GM12878 (cell line): ENCODE measurements at regions not wholly inside any gene's neighbourhood (a gene's known extent, or its start where the extent isn't known, plus 50 kb on each side); places are given as distances from the start of the nearest gene placed in this dataset.

ENCODE experiments used
- ATAC-seq: fragments of 200-7000 bp; cut with Tn5 transposase; 3 replicates; pipeline ENCODE4 v1.9.1; 2020; ENCODE audit warnings: mild to moderate bottlenecking, moderate library complexity
- BruUV-seq: library from RNA; stranded (reverse); fragments of 400-500 nt; replicated peaks from 2 replicates; lab custom pipeline; 2021; lab: Mats Ljungman, UMichigan
- CTCF ChIA-PET: fragments of 300-600 bp; sonication (Branson Sonifier 250); formaldehyde crosslinking; extraction: SDS; loops from one replicate; lab custom pipeline; 2021; ENCODE audit warnings: inconsistent platforms; lab: Yijun Ruan, JAX
- POLR2A ChIA-PET: fragments of 350-600 bp; formaldehyde crosslinking; extraction: SDS; loops from one replicate; lab custom pipeline; 2021; ENCODE audit warnings: inconsistent platforms; lab: Charles Lee
- RAD21 ChIA-PET: fragments of 300-600 bp; sonication (Branson Sonifier 250); formaldehyde crosslinking; loops from one replicate; lab custom pipeline; 2023; ENCODE audit warnings: antibody characterized with exemption; ENCODE audit not compliant: unreplicated experiment; lab: Charles Lee
- SMC1A ChIA-PET: fragments of 300-600 bp; sonication (Branson Sonifier 250); formaldehyde crosslinking; loops from one replicate; lab custom pipeline; 2023; ENCODE audit not compliant: unreplicated experiment, uncharacterized antibody; lab: Charles Lee
- DNase-seq: peaks from one replicate; pipeline ENCODE4 v3.0.0-alpha.2; 2011; ENCODE audit warnings: low read depth, low spot score
- FAIRE-seq: peaks from 3 replicates; lab custom pipeline; 2011; peaks lifted over from hg19 to GRCh38; lab: Jason Lieb, UNC
- H2AFZ ChIP-seq: 2 replicates; pipeline ENCODE4 v1.6.0; 2011; ENCODE audit warnings: low read depth, low read length, control low read depth; ENCODE audit not compliant: control insufficient read depth
- H3K27ac ChIP-seq: 2 replicates; pipeline ENCODE4 v1.5.1; 2011; ENCODE audit warnings: control low read depth; ENCODE audit not compliant: control insufficient read depth, insufficient read depth
- H3K27me3 ChIP-seq, 2 experiments: replicated peaks in 1 of 2; 2 replicates each; pipeline versions ENCODE4 v1.6.0 to v1.6.1; 2011; ENCODE audit warnings: low read length in 1 of 2; ENCODE audit not compliant: control insufficient read depth in 2 of 2, insufficient read depth in 2 of 2
- H3K36me3 ChIP-seq, 2 experiments: 2 replicates each; pipeline ENCODE4 v1.5.1; 2011; ENCODE audit warnings: low read length in 1 of 2; ENCODE audit not compliant: control insufficient read depth in 2 of 2, insufficient read depth in 2 of 2
- H3K4me1 ChIP-seq: 2 replicates; pipeline ENCODE4 v1.6.1; 2011; ENCODE audit warnings: mild to moderate bottlenecking, low read length, moderate library complexity, mixed read lengths; ENCODE audit not compliant: control insufficient read depth, insufficient read depth
- H3K4me2 ChIP-seq: 2 replicates; pipeline ENCODE4 v1.6.0; 2011; ENCODE audit warnings: control low read depth; ENCODE audit not compliant: control insufficient read depth, insufficient read depth
- H3K4me3 ChIP-seq: fragments of 200-600 bp; sonication (generic); 2 replicates; pipeline ENCODE4 v1.5.1; 2016
- H3K79me2 ChIP-seq: 2 replicates; pipeline ENCODE4 v1.6.0; 2011; ENCODE audit warnings: low read length; ENCODE audit not compliant: control insufficient read depth, insufficient read depth
- H3K9ac ChIP-seq: 2 replicates; pipeline ENCODE4 v1.8.0; 2011; ENCODE audit warnings: low read length, control low read depth, mixed read lengths; ENCODE audit not compliant: control insufficient read depth, insufficient read depth
- H3K9me3 ChIP-seq: replicated peaks from 3 replicates; pipeline ENCODE4 v1.5.1; 2011; ENCODE audit warnings: mild to moderate bottlenecking, low read length; ENCODE audit not compliant: control insufficient read depth, insufficient read depth
- H4K20me1 ChIP-seq: 2 replicates; pipeline ENCODE4 v1.6.0; 2011; ENCODE audit not compliant: control insufficient read depth, insufficient read depth
- ATF2 ChIP-seq: IDR thresholded peaks from 2 replicates; pipeline ENCODE4 v1.6.1; 2012; ENCODE audit warnings: low read length, inconsistent platforms
- CBX3 ChIP-seq: fragments of 200-600 bp; sonication (generic); IDR thresholded peaks from 2 replicates; pipeline ENCODE4 v1.6.1; 2016; ENCODE audit warnings: low read depth, borderline replicate concordance
- CEBPB ChIP-seq, 2 experiments: fragments of 150-350 bp in 1 of 2; IDR thresholded peaks; 2 replicates each; pipeline ENCODE4 v1.6.1; 2012 to 2014; ENCODE audit warnings: low read depth in 2 of 2, low read length in 2 of 2, borderline replicate concordance in 1 of 2, inconsistent platforms in 1 of 2
- HCFC1 ChIP-seq: fragments of 150-350 bp; IDR thresholded peaks from 2 replicates; pipeline ENCODE4 v1.6.1; 2014; ENCODE audit warnings: low read length
- IRF4 ChIP-seq: IDR thresholded peaks from 2 replicates; pipeline ENCODE4 v1.6.1; 2011; ENCODE audit warnings: low read depth, low read length
- MTA2 ChIP-seq: fragments of 450-650 bp; IDR thresholded peaks from 2 replicates; pipeline ENCODE4 v1.6.1; 2016; ENCODE audit warnings: low read depth, mild to moderate bottlenecking, moderate library complexity
- MYB ChIP-seq: fragments of 150-350 bp; IDR thresholded peaks from 2 replicates; pipeline ENCODE4 v1.6.1; 2014; ENCODE audit warnings: mild to moderate bottlenecking, low read depth, low read length, borderline replicate concordance
- PML ChIP-seq: IDR thresholded peaks from 2 replicates; pipeline ENCODE4 v1.6.1; 2012; ENCODE audit warnings: low read length, inconsistent platforms
- POLR2A ChIP-seq: IDR thresholded peaks from 2 replicates; pipeline ENCODE4 v1.6.1; 2011; ENCODE audit warnings: low read depth, mild to moderate bottlenecking, low read length
- RELB ChIP-seq: fragments of 450-650 bp; IDR thresholded peaks from 2 replicates; pipeline ENCODE4 v1.6.1; 2017; ENCODE audit warnings: low read depth, mild to moderate bottlenecking, moderate library complexity
- SMC3 ChIP-seq: IDR thresholded peaks from 2 replicates; pipeline ENCODE4 v1.6.1; 2011; ENCODE audit warnings: low read length, improper control_type of control experiment, borderline replicate concordance
- ZBED1 ChIP-seq: IDR thresholded peaks from 2 replicates; pipeline ENCODE4 v1.6.1; 2016; ENCODE audit warnings: borderline replicate concordance
- ZNF384 ChIP-seq: IDR thresholded peaks from 2 replicates; pipeline ENCODE4 v1.6.1; 2012; ENCODE audit warnings: low read depth, mild to moderate bottlenecking, low read length, improper control_type of control experiment, borderline replicate concordance
- WGBS: methylation state at CpG from one replicate; pipeline ENCODE4 v1.1.6; 2016; ENCODE audit warnings: low lambda C conversion rate; ENCODE audit not compliant: insufficient replicate concordance, insufficient coverage; ENCODE audit errors: missing lambda C conversion rate; 5-methylcytosine and 5-hydroxymethylcytosine counted together
- in situ Hi-C: fragments of 300-500 bp; cut with MboI; formaldehyde crosslinking; loops from 9 replicates; pipeline ENCODE4 v1.14.3; 2018; ENCODE audit warnings: mixed read lengths
- intact Hi-C: fragments of 100-400 bp; cut with micrococcal nuclease; formaldehyde crosslinking; loops from one replicate; pipeline ENCODE4 v1.14.2; 2022; ENCODE audit not compliant: unreplicated experiment

- TF ChIP-seq ZNF384 (no peak), POLR2A (no peak), PML (no peak)
These were observed 852.4 kb downstream of the TUSC7 start (continued) for GRCh38 chr3:117562000-117562399.

GRCh38 chr3:117563063-117563462, 853.5 kb downstream of the TUSC7 start:
- no peak for TF ChIP-seq SMC3
- no peak for TF ChIP-seq HCFC1
- DNase-seq: no peak
- POLR2A ChIA-PET: no interaction called here
- H3K4me1 ChIP-seq: no peaks in the 10 kb centered on the region
- in situ Hi-C loops: no loop called here
- BruUV-seq: no TSS peak
- H4K20me1 ChIP-seq: no peaks in the 10 kb centered on the region
- H3K27me3 ChIP-seq: no peaks in the 10 kb centered on the region
- no peaks in the 10 kb centered on the region for H3K36me3 ChIP-seq
- WGBS: 37% methylated on average over 4 of the region's 4 CpGs
- CTCF ChIA-PET: no interaction called here
- no peak overlapping the region for H3K9ac ChIP-seq
- intact Hi-C loops: no loop called here
- no peak overlapping the region for H3K27ac ChIP-seq
- no peaks in the 10 kb centered on the region for H3K79me2 ChIP-seq
- no peak for FAIRE-seq
- H2AFZ ChIP-seq: no peak overlapping the region
- RAD21 ChIA-PET: no interaction called here
- H3K9me3 ChIP-seq: no peaks in the 10 kb centered on the region
- ATAC-seq: no peak
- no peak overlapping the region for H3K4me2 ChIP-seq
- no peak overlapping the region for H3K4me3 ChIP-seq
- SMC1A ChIA-PET: no interaction called here

- Histone ChIP-seq H3K4me3 (no peak overlapping the region), H3K27ac (no peak overlapping the region), H3K4me2 (no peak overlapping the region), H3K79me2 (no peaks in the 10 kb centered on the region), H2AFZ (no peak overlapping the region), H4K20me1 (no peaks in the 10 kb centered on the region), H3K4me1 (no peaks in the 10 kb centered on the region), H3K36me3 (no peaks in the 10 kb centered on the region), H3K9me3 (no peaks in the 10 kb centered on the region), H3K27me3 (no peaks in the 10 kb centered on the region; a peak in 1 of 4 replicates), H3K9ac (no peak overlapping the region)
- no peak for ATAC-seq
- ChIA-PET CTCF (no interaction called here), RAD21 (no interaction called here), SMC1A (interaction anchor here (1.0 kb wide), 1 partner anchor 12 kb away, joined by 3 read pairs; no protein-coding TSS in a partner anchor), POLR2A (no interaction called here)
- intact Hi-C loops (no loop called here), in situ Hi-C loops (no loop called here)
- no peak for DNase-seq
- no TSS peak for BruUV-seq
- FAIRE-seq: no peak
- TF ChIP-seq ZBED1: no peak
- no peak for TF ChIP-seq CBX3
- TF ChIP-seq MYB: no peak
- TF ChIP-seq ATF2: no peak
- no peak for TF ChIP-seq MTA2
- no peak for TF ChIP-seq IRF4
- no peak for TF ChIP-seq CEBPB (IDR thresholded peaks at IDR 0.05; ENCODE audit: borderline replicate concordance in 1 of 2, low read depth in 2 of 2, low read length in 2 of 2)
- no peak for TF ChIP-seq RELB
These were observed 856.2 kb downstream of the TUSC7 start for GRCh38 chr3:117565777-117566176.
